GM19351 (cell line): ENCODE measurements at regions not wholly inside any gene's neighbourhood (a gene's known extent, or its start where the extent isn't known, plus 50 kb on each side); places are given as distances from the start of the nearest gene placed in this dataset.
A peak's percentile ranks its signal among the peaks of the same experiment; 100 is the strongest.

Source experiments
- ATAC-seq: cut with Tn5 transposase; IDR thresholded peaks from one replicate; pipeline ENCODE4 v1.9.1; 2021; ENCODE audit warnings: mild to moderate bottlenecking, moderate library complexity; ENCODE audit not compliant: unreplicated experiment

DNA sequence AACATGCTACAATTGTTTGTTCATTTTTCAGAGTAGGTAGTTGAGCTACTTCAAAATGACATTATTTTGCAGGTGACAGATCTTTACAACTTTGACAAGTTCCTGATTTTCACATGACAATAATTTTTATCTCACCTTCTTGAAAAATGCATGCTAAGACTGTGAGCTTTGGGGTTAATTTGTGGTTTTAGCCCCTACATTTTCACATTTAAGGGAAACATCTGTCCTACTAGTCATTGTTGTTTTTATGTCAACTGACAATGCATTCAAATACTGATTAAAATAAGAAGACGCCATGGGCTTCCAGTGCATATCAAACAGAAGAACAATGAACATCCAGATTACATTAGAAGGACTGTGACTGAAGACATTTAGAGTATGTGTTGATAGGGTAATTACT, 1470.8 kb upstream of the TENM4 start:
- ATAC-seq: no peak

DNA sequence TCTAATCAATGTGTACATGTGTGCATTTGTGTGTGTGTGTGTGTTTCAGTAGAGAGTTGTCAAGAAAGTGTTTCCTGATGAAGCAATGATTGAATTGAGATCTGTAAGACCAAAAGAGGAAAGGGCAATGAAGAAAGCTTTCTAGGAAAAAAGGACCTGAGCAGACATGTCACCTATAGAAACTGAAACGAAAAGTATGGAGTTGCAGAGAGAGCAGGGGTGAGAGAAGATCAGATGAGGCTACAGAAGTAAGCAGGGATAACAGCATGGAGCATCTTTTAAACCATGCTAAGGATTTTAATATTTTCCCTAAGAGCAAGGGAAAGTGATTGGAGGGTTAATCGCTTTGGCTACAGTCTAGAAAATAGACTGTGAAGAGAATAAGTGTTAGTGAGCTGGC, 1459.4 kb upstream of the TENM4 start:
- no peak for ATAC-seq

- no peak for ATAC-seq
Measured at GRCh38 chr11:80899381-80899780, 1458.6 kb upstream of the TENM4 start.

GRCh38 chr11:80898910-80899309, 1458.1 kb upstream of the TENM4 start:
- ATAC-seq: no peak

- ATAC-seq: no peak
Measured at GRCh38 chr11:80886684-80887083, 1445.9 kb upstream of the TENM4 start.

DNA sequence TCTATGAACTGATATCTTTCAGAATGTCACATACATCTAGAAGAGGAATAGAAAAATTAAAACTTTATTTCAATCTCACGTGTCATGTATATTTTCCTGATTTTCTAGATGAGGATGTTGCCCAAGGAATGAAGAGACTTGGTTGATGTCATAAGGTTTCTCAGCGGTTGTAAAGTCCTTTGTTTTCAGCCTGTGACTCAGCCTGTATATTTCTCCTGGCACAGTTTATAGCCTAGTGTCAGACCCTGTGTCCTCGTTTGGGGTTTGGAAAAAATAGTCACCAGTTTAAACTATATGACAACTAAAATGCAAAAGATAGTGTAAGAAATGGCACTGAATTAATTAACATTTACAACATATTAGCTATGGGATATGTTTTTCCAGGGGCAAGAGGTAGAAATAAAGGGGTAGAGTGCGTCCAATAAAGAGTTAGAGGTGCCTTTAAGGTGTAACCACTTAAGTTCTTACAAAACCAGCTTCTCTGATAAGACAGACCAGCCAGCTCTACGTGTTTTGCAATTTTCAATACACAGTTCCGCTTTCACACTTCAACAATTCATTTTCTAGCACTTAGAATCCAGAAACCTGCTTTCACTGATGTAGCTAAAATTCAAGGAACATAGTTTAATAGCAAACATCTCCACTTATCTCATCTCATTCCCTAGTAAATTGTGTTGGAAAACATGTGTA, 1432.6 kb upstream of the TENM4 start:
- peak; percentile 46 for ATAC-seq

DNA sequence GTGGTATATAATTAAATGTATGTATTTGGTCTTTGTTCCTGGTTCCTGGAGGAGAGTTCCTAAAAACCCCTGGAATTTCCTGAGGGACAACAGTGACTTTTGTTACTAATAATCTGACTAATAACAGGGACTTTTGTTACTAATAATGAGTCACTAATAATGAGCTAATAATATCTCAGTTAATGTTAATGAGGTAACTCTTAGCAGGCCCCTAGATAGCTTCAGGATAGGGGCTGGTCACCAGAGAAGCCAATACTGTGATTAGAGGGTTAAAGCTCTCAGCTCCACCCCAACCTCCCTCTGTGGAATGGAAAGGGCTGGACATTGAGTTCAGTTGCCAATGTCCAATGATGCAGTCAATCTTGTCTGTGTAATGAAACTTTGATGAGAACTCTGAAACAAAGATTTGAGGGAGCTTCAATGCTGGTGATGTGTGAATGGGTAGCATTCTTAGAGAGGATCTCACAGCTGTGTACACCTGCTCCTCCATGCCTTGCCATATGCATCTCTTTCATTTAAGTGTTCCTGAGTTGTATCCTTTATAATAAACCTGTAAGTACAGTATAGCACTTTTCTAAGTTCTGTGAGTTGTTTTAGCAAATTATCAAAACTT, 1431.4 kb upstream of the TENM4 start:
- no peak for ATAC-seq

DNA sequence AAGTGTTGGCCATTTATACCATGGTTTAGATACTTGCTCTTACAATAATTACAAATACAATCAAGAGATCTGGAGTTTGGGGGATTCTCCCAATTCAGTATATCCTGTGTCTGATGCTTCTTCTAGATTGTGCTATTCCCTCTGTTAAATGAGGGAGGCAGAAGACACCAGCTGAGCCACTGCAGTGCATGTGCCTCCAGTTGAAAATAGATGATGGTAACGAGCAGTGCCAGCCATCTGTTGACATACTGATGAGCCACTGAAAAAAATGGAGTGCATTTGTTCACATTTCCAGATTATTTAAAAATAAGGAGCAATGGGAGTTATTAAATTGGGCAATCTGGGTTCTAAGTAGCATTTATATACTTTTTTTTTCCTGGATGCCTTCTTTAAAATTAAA, 1428.0 kb upstream of the TENM4 start:
- no peak for ATAC-seq

DNA sequence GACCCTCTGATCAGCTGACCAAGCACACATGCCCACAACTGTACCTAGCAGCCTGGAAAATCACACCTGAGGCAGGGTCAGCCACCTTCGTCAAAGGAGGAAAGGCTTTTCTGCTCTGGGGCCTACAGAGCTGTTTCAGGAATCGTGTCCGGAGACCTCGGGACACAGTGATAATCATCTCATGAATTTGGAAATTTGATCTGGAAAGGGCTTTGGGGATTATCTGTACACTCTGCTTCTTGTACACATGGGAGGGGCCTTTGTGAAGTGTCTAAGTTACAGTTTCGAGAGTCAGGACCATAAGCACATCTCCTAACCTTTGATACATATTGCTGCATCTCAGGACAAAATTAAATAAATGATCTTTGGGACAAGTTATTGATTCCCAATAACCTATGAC, 1421.2 kb upstream of the TENM4 start:
- no peak for ATAC-seq

GRCh38 chr11:80861193-80861592, 1420.4 kb upstream of the TENM4 start:
- no peak for ATAC-seq

GRCh38 chr11:80860632-80861031, 1419.8 kb upstream of the TENM4 start:
- ATAC-seq: no peak

GRCh38 chr11:80856066-80856465, 1415.2 kb upstream of the TENM4 start:
- ATAC-seq: no peak

GRCh38 chr11:80855426-80855825, 1414.6 kb upstream of the TENM4 start:
- ATAC-seq: no peak

DNA sequence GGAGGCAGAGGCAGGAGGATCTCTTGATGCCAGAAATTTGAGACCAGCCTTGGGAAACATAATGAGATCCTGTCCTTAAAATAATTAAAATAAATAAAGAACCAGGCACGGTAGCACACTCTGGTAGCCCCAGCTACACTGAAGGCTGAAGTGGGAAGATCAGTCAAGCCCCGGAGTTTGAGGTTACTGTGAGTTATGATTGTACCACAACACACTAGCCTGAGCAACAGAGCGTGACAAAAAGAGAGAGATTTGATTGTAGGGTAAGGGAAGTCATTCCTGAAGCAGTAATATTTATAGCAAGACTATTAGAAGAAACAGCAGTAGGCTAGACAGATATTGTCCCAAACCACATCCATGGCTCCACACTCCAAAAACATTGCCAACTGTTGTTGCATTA, 1408.4 kb upstream of the TENM4 start:
- peak; percentile 52 for ATAC-seq

- ATAC-seq: peak; percentile 89
Measured at GRCh38 chr11:80846979-80847378, 1406.1 kb upstream of the TENM4 start.

DNA sequence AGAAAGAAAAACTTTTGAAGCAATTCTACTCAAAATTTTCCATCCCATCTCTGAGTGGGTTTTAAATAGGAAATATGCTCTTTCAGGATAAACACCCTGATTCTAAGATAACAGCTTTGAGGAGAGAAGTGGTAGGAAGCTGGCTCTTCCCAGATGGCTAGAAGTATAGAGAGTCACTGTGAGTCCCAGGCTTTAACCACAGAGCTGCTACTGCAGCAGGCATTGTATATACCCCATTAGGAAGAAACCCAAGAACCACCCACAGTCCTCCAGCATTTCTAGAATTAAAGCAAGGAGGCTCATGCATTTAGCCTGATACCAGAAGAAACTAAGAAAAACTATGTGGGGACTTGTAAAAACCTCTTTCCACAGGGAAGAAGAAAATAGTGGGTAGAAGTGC, 1405.6 kb upstream of the TENM4 start:
- no peak for ATAC-seq

DNA sequence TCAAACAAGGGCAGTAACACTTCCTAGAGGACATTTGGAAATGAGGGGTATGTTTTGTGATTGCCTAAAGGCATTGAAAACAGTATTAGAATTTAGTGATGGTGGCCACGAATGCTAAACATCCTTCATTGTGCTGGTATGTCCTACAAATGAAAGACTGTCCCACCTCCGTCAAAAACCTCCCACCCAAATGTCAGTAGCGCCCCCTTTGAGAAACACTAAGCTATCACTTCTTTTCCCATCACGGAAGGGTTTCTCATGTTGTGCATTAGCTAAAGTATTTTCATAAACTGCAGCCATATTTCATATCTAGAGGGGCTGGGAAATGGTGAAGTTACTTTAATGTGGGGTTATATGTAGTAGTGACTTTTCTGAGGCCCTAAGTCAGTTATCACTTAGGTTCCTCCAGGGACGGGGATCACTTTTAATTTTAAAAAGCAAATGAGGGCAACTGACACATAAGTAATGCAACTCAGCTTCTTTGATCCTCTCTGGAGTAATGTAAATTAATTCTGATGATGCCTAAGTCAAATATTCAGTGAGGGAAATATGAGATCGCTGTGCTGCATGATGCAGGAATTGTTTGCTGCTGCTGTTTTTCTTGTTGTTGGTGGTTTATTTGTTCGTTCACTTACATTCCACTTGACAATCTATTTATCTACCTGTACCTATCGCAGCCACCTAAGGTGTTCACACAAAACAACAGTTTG, 1403.4 kb upstream of the TENM4 start:
- ATAC-seq: no peak

- peak; percentile 51 for ATAC-seq
Measured at GRCh38 chr11:80843266-80843974, 1402.6 kb upstream of the TENM4 start.

DNA sequence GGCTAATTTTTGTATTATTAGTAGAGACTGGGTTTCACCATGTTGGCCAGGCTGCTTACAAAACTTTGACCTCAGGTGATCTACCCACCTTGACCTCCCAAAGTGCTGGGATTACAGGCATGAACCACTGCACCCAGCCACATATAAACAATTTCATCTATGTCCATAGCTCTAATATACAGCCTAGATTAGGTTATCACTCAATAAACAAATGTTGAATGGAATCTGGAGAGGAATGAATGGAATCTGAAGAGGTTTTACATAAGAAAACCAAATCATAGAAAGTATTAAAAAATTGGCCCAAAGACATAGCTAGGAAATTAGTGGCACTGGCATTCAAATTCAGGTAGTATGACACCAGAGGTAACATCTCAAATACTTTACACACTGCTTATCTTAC, 1401.4 kb upstream of the TENM4 start:
- no peak for ATAC-seq

DNA sequence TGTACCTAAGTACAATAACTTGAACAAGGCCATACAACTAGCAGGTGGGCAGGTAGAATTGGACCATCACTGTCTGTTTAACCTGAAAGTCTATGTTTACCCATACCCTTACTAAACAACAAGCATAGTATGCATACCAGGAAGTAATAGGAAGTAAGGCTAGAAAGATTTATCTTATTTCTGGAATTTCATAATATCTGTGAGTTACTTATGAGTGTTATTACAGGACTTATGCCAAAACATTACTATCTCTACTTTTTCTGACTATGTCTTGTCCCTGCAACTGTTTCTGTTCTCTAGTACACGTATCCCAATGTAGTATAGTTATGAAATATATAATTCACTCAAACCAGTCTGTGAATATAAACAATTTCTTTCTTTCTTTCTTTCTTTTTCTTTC, 1400.8 kb upstream of the TENM4 start:
- no peak for ATAC-seq

DNA sequence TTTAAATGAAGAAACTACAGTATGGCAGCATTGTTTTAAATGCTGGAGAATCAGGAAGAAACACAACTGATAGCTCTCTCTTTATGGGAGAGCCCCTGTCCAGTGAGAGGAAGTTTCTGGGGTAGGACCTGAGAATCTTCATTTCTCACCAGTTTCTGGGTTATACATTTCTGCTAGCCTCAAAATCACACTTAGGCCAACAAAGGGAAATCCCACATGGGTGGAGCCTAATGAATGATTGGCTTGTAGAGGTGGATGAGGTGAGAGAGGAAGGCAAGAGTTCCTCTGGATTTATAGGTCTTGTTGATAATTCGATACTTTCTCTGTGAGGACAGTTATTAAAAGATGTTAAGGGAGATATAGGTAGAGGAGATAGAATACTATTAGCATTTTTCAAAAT, 1397.3 kb upstream of the TENM4 start:
- peak; percentile 79 for ATAC-seq

- no peak for ATAC-seq
Measured at GRCh38 chr11:80837051-80837450, 1396.2 kb upstream of the TENM4 start.
